ENCODE measurements at regions not wholly inside any gene's neighbourhood (a gene's known extent, or its start where the extent isn't known, plus 50 kb on each side); places are given as distances from the start of the nearest gene placed in this dataset.

- TF ChIP-seq CTCF (IDR thresholded peaks at IDR 0.05) (no peak), MAX (IDR thresholded peaks at IDR 0.05; ENCODE audit: low read depth) (no peak), PBX3 (IDR thresholded peaks at IDR 0.05) (no peak), SIN3A (IDR thresholded peaks at IDR 0.05; ENCODE audit: borderline replicate concordance, low read depth, low read length) (no peak), TAF1 (IDR thresholded peaks at IDR 0.05; ENCODE audit: borderline replicate concordance, low read depth, low read length) (no peak), REST (IDR thresholded peaks at IDR 0.05; ENCODE audit: low read depth, low read length) (no peak), RCOR1 (IDR thresholded peaks at IDR 0.05; ENCODE audit: low read length) (no peak), MEF2A (IDR thresholded peaks at IDR 0.05; ENCODE audit: borderline replicate concordance, low read depth) (no peak), POLR2AphosphoS5 (IDR thresholded peaks at IDR 0.05; ENCODE audit: low read depth, low read length) (no peak)
Observed at GRCh38 chr3:168558728-168559411, 463.1 kb upstream of the GOLIM4 start.

Data from SK-N-SH (cell line).